Activated T-cell treated with anti-CD3 and anti-CD28 coated beads, Interleukin-2, amount 50 U/mL, for 72 hours (primary cell): ENCODE measurements at regions not wholly inside any gene's neighbourhood (a gene's known extent, or its start where the extent isn't known, plus 50 kb on each side); places are given as distances from the start of the nearest gene placed in this dataset.

Source experiments
- ATAC-seq, 2 donors: fragments of 150-1000 bp; cut with Tn5 transposase; replicated peaks in 1 of 2; 2 replicates each; pipeline ENCODE4 v1.10.0; 2021; ENCODE audit warnings: moderate library complexity in 2 of 2, mild to moderate bottlenecking in 1 of 2
- DNase-seq, 2 donors: peaks; one replicate each; pipeline ENCODE4 v3.0.0; 2021 to 2022; ENCODE audit warnings: mixed read lengths in 1 of 2
- H3K27ac Mint-ChIP-seq: one replicate; pipeline ENCODE4 v1.8.0; 2022; ENCODE audit warnings: mild to moderate bottlenecking, moderate library complexity, mixed read lengths
- H3K27me3 Mint-ChIP-seq: one replicate; pipeline ENCODE4 v1.8.0; 2022; ENCODE audit warnings: low read depth, mixed read lengths
- H3K36me3 Mint-ChIP-seq, 2 donors: one replicate each; pipeline ENCODE4 v1.8.0; 2022; ENCODE audit warnings: mixed read lengths in 2 of 2, mild to moderate bottlenecking in 1 of 2; ENCODE audit not compliant: insufficient read depth in 2 of 2
- H3K4me1 Mint-ChIP-seq: one replicate; pipeline ENCODE4 v1.8.0; 2022; ENCODE audit warnings: low read depth, mixed read lengths
- H3K4me3 Mint-ChIP-seq, 2 donors: one replicate each; pipeline ENCODE4 v1.8.0; 2022; ENCODE audit warnings: mild to moderate bottlenecking in 2 of 2, mixed read lengths in 2 of 2, moderate library complexity in 2 of 2
- H3K9me3 Mint-ChIP-seq, 2 donors: one replicate each; pipeline ENCODE4 v1.8.0; 2022; ENCODE audit warnings: mixed read lengths in 2 of 2

GRCh38 chr3:116767726-116768125 lies 58.1 kb downstream of the TUSC7 start:
- no peaks in the 10 kb centered on the region for H3K36me3 Mint-ChIP-seq
- H3K9me3 Mint-ChIP-seq: no peaks in the 10 kb centered on the region
- no peak for DNase-seq
- H3K4me3 Mint-ChIP-seq: no peak overlapping the region
- ATAC-seq: no peak
- H3K27ac Mint-ChIP-seq: no peak overlapping the region
- H3K4me1 Mint-ChIP-seq: no peaks in the 10 kb centered on the region
- H3K27me3 Mint-ChIP-seq: no peaks in the 10 kb centered on the region

GRCh38 chr3:116770815-116771450 lies 61.4 kb downstream of the TUSC7 start:
- no peak overlapping the region for H3K27ac Mint-ChIP-seq

GRCh38 chr3:116776880-116777785 lies 67.6 kb downstream of the TUSC7 start:
- no peaks in the 10 kb centered on the region for H3K27me3 Mint-ChIP-seq
- no peaks in the 10 kb centered on the region for H3K9me3 Mint-ChIP-seq
- no peak overlapping the region for H3K4me3 Mint-ChIP-seq
- no peak overlapping the region for H3K27ac Mint-ChIP-seq
- ATAC-seq (no peak), DNase-seq (no peak)
- H3K36me3 Mint-ChIP-seq: no peaks in the 10 kb centered on the region
- no peaks in the 10 kb centered on the region for H3K4me1 Mint-ChIP-seq

More at GRCh38 chr3:116770815-116771450, 61.4 kb downstream of the TUSC7 start:
- DNase-seq (peak; percentile 37 to 52), ATAC-seq (peak; percentile 41 to 58)
- H3K9me3 Mint-ChIP-seq: no peaks in the 10 kb centered on the region
- no peaks in the 10 kb centered on the region for H3K27me3 Mint-ChIP-seq
- H3K4me3 Mint-ChIP-seq: no peak overlapping the region
- no peaks in the 10 kb centered on the region for H3K4me1 Mint-ChIP-seq
- no peaks in the 10 kb centered on the region for H3K36me3 Mint-ChIP-seq

DNA sequence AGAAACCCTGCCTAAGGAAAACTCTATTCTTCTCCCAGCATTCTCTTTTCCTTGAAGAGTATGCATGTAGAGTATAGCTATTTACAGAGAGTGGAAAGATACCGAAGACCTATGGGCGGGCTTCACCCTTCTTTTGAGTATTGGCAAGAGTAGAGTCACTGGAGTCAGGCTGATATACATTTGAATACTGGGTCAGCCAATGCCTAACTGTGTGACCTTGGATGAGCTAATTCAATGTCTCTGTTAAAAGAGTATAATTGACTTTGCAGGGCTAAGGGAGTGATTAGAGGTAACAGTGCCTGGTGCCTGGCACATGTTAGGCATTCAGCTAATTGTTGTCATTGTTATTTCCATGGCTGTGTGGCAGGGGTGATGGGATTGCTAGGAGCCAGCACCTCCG lies 75.6 kb downstream of the TUSC7 start:
- Mint-ChIP-seq H3K27ac (no peak overlapping the region), H3K36me3 (no peaks in the 10 kb centered on the region), H3K4me3 (no peak overlapping the region), H3K4me1 (no peaks in the 10 kb centered on the region), H3K9me3 (peaks cover 0 to 5% of the 10 kb centered on the region in 2 donors), H3K27me3 (no peaks in the 10 kb centered on the region)
- no peak for ATAC-seq
- no peak for DNase-seq

DNA sequence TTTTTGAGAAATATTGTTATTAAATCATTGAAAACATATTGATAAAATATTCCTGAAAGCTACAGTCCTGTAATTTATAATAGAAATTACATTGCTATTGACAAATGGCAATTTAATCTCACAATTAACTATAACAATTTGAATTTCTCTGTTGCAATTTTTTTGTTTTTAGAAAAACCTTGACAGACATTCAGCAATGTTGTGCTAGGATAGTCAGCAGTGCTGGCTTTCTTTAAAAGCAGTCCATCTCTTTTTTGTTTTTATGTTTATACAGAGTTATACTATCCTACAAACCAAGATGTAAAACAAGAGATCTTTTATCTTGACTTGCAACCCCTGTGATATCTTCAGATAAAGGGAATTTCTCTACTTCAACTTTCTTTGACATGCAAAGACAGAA lies 93.1 kb downstream of the TUSC7 start:
- no peak overlapping the region for H3K27ac Mint-ChIP-seq
- no peak overlapping the region for H3K4me3 Mint-ChIP-seq
- DNase-seq (no peak), ATAC-seq (no peak)
- H3K27me3 Mint-ChIP-seq: no peaks in the 10 kb centered on the region
- H3K36me3 Mint-ChIP-seq: no peaks in the 10 kb centered on the region
- H3K4me1 Mint-ChIP-seq: no peaks in the 10 kb centered on the region
- peaks cover 3% of the 10 kb centered on the region in 2 donors for H3K9me3 Mint-ChIP-seq

GRCh38 chr3:116806351-116806750 lies 96.8 kb downstream of the TUSC7 start:
- H3K27ac Mint-ChIP-seq: no peak overlapping the region
- peaks cover 0 to 3% of the 10 kb centered on the region in 2 donors for H3K36me3 Mint-ChIP-seq
- ATAC-seq (no peak), DNase-seq (no peak)
- peaks cover 10 to 12% of the 10 kb centered on the region in 2 donors for H3K9me3 Mint-ChIP-seq
- no peaks in the 10 kb centered on the region for H3K4me1 Mint-ChIP-seq
- no peaks in the 10 kb centered on the region for H3K27me3 Mint-ChIP-seq
- no peak overlapping the region for H3K4me3 Mint-ChIP-seq

DNA sequence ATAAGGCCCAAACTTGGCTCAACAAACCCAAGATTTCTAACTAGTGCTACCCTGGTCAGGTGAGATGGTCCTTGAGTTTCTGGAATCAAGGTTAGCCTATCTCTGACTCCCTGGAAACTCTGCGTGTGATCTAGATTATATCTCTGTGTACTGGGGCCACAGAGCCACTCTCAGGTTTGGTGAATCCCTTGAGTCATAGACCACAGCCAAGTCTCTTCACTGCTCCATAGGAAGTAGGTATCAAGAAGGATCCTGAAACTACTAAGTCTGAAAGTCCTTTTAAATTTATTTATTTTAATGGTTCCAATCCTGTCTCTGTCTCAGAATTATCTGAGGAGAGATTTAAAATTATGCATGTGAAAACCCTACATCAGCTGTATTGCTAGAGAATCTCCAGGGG lies 99.1 kb downstream of the TUSC7 start:
- Mint-ChIP-seq H3K4me1 (no peaks in the 10 kb centered on the region), H3K27me3 (no peaks in the 10 kb centered on the region), H3K4me3 (no peak overlapping the region), H3K9me3 (peaks cover 9 to 13% of the 10 kb centered on the region in 2 donors), H3K27ac (no peak overlapping the region), H3K36me3 (peaks cover 0 to 3% of the 10 kb centered on the region in 2 donors)
- DNase-seq (no peak), ATAC-seq (no peak)

- DNase-seq (no peak), ATAC-seq (no peak)
- no peaks in the 10 kb centered on the region for H3K27me3 Mint-ChIP-seq
- H3K4me1 Mint-ChIP-seq: no peaks in the 10 kb centered on the region
- H3K4me3 Mint-ChIP-seq: no peak overlapping the region
- H3K27ac Mint-ChIP-seq: no peak overlapping the region
- peaks cover 0 to 3% of the 10 kb centered on the region in 2 donors for H3K36me3 Mint-ChIP-seq
- peaks cover 9 to 13% of the 10 kb centered on the region in 2 donors for H3K9me3 Mint-ChIP-seq
These were observed 99.6 kb downstream of the TUSC7 start for GRCh38 chr3:116809208-116809607.

GRCh38 chr3:116811754-116812153 lies 102.2 kb downstream of the TUSC7 start:
- no peak overlapping the region for H3K4me3 Mint-ChIP-seq

DNA sequence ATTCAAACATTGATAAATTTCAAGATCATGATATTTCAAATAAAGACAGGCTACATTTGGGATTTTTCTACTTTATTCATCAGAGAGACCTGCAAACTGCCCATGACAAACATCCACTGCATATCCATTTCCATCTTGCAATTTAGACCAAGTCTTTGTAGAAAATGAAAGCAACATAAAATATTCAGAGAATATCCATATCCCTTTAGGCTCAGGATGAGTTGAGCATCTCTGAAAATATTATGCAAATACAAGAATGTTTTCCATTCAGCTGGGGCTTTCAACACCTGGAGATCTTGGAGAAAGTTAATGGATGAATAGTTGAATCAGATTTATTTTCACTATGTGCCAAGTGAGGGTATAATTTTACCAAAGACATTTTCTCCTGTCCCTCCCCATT lies 103.4 kb downstream of the TUSC7 start:
- no peak for ATAC-seq
- H3K27me3 Mint-ChIP-seq: no peaks in the 10 kb centered on the region

More at GRCh38 chr3:116811754-116812153, 102.2 kb downstream of the TUSC7 start:
- Mint-ChIP-seq H3K36me3 (peaks cover 0 to 3% of the 10 kb centered on the region in 2 donors), H3K27me3 (no peaks in the 10 kb centered on the region), H3K27ac (no peak overlapping the region), H3K4me1 (no peaks in the 10 kb centered on the region), H3K9me3 (peaks cover 9 to 12% of the 10 kb centered on the region in 2 donors)
- DNase-seq: no peak
- no peak for ATAC-seq

DNA sequence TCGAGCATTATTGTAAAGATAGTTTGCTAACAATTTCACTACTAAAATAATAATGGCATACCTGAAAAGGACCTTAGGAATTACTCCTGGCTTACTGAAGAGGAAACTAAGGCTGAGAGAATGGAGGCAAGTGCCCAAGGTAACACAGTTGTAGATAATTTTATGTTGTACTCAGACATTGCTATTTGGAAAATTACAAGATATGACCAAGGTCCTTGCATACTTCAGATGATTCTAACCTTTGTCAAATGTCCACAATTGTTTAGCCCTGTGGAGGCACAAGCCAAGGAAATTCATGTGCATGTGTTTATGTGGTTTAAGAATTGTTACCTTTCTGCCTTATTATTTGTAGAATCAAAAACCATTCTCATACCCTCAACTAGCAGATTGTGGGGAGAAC lies 105.7 kb downstream of the TUSC7 start:
- Mint-ChIP-seq H3K9me3 (peaks cover 1 to 2% of the 10 kb centered on the region in 2 donors), H3K27me3 (no peaks in the 10 kb centered on the region), H3K36me3 (peaks cover 0 to 1% of the 10 kb centered on the region in 2 donors), H3K4me1 (no peaks in the 10 kb centered on the region), H3K27ac (no peak overlapping the region), H3K4me3 (no peak overlapping the region)
- DNase-seq: no peak
- no peak for ATAC-seq

More for the DNA sequence above, 103.4 kb downstream of the TUSC7 start:
- H3K36me3 Mint-ChIP-seq: peaks cover 0 to 3% of the 10 kb centered on the region in 2 donors
- H3K9me3 Mint-ChIP-seq: peaks cover 7 to 9% of the 10 kb centered on the region in 2 donors
- H3K4me3 Mint-ChIP-seq: no peak overlapping the region
- H3K4me1 Mint-ChIP-seq: no peaks in the 10 kb centered on the region
- H3K27ac Mint-ChIP-seq: no peak overlapping the region
- no peak for DNase-seq

- no peak overlapping the region for H3K4me3 Mint-ChIP-seq
- H3K4me1 Mint-ChIP-seq: no peaks in the 10 kb centered on the region
- ATAC-seq: no peak
- DNase-seq: no peak
- no peaks in the 10 kb centered on the region for H3K27me3 Mint-ChIP-seq
- H3K27ac Mint-ChIP-seq: no peak overlapping the region
- peaks cover 1 to 2% of the 10 kb centered on the region in 2 donors for H3K9me3 Mint-ChIP-seq
- peaks cover 0 to 1% of the 10 kb centered on the region in 2 donors for H3K36me3 Mint-ChIP-seq
These were observed 106.4 kb downstream of the TUSC7 start for GRCh38 chr3:116815831-116816588.

GRCh38 chr3:116821371-116821770 lies 111.8 kb downstream of the TUSC7 start:
- no peak for ATAC-seq
- Mint-ChIP-seq H3K9me3 (peaks cover 0 to 1% of the 10 kb centered on the region in 2 donors), H3K36me3 (no peaks in the 10 kb centered on the region), H3K27ac (no peak overlapping the region), H3K27me3 (no peaks in the 10 kb centered on the region), H3K4me1 (no peaks in the 10 kb centered on the region), H3K4me3 (no peak overlapping the region)
- no peak for DNase-seq
